Islet of Langerhans (tissue), 1 donor: ENCODE measurements at regions not wholly inside any gene's neighbourhood (a gene's known extent, or its start where the extent isn't known, plus 50 kb on each side); places are given as distances from the start of the nearest gene placed in this dataset.

Experiments used
- FAIRE-seq: peaks from one replicate; lab custom pipeline; 2011; peaks lifted over from hg19 to GRCh38; lab: Jason Lieb, UNC

DNA sequence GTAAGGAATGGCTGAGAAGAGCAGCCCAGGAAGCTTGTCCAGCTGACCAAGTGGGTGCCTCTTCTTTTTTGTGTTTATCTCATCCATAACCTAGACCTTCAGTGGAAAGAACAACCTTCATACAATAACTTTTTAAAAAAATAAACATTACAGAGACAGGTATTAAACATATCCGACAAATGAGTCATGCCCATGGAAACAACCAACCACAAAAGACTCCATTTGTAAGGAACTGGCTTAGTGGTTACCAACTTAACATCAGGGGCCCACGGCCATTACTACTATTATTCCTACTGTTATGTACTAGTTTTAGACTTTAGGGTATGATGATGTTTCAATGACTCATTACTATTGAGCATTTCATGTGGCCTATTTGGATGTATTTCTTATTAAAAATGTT lies 191.7 kb upstream of the SERP2 start:
- FAIRE-seq, result no peak

DNA sequence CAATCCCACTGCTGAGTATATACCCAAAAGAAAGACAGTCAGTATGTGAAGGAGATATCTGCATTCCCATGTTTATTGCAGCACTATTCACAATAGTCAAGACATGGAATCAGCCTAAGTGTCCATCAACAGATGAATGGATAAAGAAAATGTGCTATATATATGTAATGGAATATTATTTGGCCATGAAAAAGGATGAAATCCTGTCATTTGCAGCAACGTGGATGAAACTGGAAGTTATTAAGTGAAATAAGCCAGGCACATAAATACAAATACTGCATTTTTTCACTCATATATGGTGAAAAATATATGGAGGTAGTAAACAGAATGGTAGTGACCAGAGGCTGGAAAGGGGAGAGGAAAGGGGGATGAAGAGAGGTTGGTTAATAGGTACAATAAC lies 188.9 kb upstream of the SERP2 start:
- FAIRE-seq, result no peak

DNA sequence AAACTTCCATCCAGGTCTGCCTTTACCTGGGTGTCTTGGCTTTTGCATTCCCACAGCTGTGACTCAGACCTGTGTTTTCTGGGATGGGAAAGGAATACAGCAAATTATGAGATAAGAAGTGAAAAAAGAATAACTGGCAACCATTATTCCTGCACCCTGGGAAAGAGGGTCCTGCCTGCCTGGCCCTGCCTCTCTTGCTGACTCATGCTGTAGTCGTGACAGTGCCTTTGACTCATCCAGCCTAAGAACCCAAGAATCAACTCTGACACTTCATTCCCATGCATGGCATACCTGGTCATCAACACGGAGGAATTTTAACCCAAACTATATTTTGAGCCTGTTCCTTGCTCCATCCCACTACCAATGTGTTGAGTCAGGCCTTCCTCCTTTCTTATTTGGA lies 185.4 kb upstream of the SERP2 start:
- FAIRE-seq, result no peak

DNA sequence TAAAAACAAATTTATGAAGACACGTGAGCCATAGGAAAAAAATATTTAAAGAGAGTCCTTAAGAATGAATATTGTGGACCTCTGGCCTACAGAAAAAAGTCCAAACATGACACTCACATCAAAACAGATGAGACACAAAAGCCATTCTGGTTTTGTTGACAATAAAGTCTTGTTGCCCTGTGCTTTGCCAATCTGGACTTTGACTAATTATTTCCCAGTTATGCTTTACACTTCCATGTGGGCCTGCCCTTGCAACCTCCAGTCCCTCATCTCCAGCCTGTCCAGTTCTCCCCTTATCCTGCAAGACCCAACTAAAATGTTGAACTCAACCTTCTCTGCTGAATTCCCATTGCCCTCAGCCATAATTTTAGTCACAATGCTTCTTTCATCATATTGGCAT lies 184.5 kb upstream of the SERP2 start:
- no peak for FAIRE-seq

DNA sequence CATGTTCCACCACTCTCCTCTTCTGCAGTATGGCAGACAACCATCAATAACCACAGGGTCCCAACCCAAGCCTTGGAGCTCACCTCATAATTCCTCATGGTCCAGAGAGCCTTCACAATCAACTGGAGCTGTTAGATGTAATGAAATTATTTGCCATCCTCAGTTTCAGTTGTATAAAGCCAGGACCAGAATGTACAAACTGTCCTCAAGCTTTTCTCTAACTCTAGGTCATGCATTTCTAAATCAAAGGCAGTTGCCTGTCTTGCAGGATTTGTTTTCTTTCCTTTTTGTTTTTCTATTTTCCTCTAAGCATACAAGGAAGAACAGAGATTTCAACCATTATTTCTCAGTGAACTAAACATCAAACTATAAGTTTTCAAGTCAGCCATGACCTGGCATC lies 182.5 kb upstream of the SERP2 start:
- peak; percentile 81 for FAIRE-seq

DNA sequence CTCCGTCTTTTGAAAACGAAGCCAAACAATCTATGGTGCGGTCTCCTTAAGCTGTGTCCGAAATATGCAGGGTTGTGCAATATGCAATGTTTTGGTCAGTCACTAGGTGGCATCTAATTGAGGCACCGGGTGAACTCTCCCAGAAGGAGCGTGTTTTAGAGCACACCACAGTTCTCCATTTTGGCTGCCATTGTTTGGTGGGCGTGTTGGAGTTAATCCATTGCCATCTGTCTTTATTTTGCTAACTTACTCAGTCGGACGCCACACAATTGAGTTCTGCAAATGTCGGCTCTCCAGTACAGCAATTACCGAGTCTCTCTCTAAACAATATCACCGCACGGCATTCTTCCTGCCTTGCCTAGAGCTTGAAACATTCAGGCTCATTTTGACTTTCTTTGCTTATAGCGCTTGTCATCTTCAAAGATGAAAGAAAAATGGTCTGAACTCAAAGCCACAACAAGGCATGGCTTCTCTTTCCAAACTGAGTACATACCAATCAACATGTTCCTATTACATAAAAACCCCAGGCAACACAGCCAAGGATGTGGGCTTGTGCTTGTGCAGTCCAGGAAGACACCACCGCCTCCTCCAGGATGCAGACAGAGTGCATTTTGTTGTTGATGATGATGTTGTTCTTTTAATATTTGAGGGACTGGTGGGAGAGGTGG lies 182.0 kb upstream of the SERP2 start:
- peak; percentile 24 for FAIRE-seq

DNA sequence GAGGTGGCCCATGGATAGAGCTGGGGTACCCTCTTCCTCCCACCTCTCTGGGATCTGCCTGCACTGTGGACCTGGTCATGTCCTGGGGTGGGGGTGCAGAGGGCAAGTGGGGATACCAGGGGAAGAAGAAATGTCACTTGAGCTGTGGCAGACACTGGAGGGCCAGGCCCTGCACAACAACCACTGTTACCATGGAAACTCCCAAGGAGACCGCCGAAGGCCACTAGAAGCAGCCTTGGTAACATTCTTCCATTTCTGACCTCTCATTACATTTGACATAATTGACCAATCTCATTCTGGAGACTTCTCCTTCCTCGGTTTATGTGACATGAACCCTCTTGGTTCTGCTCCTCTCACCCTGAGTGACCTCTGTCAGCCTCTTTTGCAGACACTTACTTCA lies 179.9 kb upstream of the SERP2 start:
- FAIRE-seq, result no peak

DNA sequence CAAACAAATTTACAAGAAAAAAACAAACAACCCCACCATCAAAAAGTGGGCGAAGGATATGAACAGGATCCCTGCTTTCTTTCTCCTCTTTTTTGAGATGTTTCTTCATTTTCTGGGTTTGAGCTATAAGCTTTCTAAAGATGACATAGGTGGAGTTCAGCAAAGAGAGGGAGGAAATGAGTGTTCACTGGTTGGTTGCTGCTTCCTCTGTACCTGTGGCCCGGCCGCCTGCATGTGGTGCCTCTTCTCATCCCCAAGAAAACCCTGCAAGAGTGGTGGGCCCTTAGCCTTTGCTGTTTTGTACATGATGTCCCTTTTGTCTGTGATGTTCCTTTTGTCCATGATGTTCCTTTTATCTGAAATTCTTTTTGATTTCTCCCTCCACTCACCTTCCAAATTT lies 178.4 kb upstream of the SERP2 start:
- no peak for FAIRE-seq

DNA sequence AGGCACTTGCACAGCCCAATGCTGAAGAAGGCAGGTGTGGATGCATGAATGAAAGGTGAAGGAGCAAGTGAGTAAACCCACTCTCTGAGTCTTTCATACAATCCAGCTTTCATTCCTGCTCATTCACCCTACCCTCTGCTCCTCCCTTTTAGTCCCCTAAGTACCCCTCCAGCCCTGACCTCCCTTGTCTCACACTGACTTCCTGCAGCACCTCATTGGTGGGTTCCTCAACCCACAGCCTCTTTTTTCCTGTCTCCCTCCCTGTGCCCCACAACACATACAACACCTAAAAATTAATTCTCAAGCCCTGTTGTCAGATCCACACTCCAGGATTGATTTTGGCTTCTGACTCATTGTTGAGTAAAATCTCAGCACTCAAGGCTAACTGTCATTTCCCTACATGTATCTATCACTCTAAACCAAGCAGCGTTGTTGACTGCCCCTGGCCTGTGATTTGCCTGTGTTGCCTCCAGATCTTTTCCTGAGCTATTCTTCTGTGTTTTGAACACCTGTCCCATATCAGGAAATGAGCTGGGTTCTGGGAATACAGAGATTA lies 177.3 kb upstream of the SERP2 start:
- no peak for FAIRE-seq

DNA sequence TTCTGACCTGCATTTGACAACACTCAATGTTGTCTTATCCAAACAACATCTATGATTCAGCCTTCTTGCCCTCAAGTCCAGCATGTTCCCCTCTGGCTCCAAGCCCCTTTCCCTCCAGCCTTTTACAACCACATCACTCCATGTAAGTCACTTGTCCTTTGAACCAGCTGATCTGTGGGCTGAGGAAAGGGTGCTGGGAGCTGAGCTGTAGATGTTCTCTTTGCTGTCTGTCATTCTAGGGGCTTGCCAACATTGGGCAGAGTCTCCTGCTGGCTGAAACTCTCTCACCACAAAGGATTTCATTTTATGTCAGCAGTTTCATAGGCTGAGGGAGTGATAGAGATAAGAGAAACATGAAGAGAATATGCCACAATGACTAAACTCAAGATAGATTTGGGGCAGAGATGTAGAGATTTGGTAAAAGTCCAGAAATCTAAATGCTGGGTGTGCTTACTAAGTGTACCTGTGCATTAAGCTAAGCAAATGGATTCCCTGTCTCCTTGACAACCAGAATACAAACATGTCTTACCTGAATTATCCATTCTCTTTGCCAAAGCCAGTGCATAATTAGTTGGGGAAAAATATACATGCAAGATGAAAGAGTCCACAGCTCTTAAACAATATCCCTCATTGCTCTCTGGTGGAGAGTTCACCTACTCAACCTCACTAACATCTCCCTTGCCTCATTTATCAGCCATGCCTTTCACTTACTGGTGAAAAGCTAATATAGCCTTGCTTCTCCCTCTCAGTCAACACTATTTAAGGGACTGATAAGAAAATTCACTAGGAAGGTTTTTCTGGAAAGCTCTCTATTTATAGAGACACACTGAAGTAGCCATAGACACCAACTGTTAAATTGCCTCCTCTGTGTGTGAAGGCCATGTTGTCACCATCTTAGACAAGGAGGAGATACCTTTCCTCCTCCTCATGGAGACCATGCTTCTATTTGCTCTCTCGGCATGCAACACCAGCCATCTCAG lies 175.5 kb upstream of the SERP2 start:
- no peak for FAIRE-seq

DNA sequence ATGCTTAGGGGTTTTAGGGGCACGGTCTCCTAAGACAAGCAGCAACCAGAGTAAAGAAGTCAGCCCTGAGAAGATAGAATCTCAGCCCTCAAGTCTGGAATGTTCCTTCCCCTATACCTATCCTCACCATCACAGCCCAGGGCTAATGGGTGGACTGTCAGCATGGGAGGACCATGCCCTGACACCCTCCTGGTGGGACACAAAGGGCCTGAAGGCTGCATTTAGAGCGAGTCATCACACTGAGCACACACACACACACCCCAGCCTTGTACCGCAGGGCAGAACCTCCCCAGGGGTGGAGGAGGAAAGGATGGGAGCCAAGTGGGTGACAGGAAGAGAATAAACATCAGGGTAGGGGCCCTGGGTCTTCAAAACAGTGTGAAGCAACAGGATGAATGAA lies 174.8 kb upstream of the SERP2 start:
- no peak for FAIRE-seq

DNA sequence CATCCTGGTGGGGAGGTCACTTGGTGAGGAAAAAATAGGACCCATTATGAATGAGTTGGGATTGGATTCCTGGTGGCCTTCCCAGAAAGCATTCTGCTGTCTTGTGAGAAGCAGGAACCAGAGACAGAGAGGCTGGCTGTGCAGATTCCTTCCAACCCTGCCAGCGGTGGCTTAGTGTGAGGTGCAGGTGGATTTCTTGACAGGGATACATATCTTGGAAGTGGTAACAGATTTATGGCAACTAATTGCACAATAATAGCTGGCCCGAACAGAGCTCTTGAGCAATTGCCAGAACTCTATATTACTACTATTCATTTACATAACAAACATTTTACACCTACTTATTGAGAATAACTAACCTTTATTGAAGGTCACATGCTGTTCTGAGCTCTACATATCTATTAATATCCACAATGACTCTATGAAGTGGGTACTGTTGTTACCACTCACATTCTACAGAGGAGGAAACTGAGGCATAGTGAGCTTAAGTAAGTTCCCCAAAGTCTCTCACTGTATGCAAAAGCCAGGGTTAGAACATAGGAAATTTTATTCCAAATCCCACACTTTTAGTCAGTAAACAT lies 173.9 kb upstream of the SERP2 start:
- no peak for FAIRE-seq

DNA sequence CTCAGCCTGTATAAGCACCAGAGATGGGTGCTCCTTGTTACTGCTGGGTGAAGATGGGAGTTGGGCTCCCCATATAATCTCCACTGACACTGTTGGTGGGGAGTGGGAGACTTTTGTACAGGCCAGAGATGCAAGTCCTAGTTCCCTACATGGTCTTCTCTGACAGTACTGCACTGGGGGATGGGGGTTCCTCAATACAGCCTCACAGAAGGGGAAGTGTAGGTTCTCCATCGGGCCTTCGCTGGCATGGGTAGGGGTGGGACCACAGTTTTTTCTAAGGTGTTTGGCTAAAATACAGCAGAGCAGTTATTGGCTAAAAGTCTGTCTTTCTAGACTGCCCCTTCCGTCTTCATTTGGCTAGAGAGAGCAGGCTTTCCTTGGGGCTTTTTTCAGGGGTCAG lies 167.2 kb upstream of the SERP2 start:
- no peak for FAIRE-seq

DNA sequence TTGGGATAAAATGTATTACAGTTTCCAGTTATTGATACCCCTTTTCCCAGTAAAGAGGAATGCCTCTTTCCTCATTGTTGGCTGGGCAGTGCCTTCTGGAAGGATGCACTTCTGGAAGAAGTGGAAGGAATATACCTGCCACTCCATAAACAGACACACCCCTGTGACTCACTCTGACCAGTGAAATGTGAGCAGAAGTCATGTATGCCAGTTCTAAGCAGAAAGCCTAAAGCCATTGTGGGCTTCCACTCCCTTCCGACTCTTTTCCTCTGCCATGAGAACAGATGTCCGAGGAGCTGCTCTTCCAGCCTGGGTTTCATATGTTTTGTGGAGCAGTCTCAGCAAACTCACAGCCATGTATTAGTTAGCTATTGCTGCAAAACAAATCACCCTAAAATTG lies 166.1 kb upstream of the SERP2 start:
- no peak for FAIRE-seq

DNA sequence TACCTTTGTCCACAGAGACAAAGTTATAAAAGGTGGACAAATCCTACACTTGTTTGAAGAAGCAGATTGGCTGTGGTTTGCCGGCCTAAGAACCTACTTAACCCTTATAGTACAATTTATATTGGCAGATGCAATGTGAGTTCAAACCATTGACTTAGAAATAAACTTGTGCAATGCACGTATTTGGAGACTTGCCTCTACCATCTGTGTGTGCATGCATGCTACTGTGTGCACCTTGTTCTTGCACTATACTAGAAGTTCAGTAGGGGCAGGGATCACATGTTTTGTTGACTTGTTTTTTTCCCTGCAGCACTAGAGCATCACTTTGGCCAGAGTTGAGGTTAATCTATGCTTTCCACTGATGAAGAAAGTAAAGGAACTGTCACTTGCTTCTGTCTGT lies 163.1 kb upstream of the SERP2 start:
- FAIRE-seq, result no peak

DNA sequence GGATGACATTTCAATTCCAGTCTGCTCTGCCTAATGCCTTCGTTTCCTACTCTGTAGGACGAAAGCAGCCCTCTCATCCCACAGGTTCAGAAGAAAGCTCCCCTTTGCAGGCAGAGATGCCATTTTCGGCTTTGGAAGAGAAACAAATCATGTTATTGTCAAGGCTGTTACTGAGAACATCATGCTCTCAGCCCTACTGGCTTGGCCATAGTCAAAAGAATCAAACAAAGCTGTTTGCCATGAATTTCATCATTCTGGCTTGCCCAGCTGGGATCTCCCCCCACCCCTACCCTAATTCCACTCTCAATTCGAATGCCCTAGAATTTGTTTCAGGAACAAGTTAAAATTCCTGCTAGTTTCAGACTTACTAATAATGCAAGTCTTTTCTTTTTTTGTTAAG lies 162.3 kb upstream of the SERP2 start:
- no peak for FAIRE-seq

DNA sequence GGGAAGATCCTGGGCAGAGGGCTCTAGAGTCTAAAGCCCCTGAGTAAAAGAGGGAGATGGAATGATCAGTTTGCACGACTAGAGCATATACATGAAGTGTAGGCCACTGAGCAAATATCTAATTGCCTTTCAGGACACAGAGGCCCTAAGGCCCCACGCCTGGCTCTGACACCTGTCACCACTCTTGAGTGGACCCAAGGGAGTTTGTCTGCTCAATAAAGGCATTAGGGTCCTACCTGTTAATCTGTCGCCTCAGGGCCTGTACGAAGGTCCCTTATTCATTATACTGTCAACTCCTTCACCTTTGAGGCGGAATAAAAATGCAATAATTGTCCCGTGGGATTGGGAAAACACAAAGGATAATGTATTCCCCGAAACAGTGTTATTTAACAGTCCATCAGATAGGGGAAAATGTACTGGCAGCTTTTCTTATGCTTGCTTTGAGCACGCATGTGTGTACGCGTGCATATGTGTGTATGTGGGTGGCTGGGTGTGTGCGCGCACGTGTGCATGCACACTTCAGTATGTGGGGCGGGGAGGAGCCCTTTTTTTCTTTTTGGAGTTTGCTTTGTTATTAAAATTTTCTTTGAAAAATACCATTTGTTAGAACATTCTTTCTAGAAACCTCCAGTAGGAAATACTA lies 161.8 kb upstream of the SERP2 start:
- no peak for FAIRE-seq

DNA sequence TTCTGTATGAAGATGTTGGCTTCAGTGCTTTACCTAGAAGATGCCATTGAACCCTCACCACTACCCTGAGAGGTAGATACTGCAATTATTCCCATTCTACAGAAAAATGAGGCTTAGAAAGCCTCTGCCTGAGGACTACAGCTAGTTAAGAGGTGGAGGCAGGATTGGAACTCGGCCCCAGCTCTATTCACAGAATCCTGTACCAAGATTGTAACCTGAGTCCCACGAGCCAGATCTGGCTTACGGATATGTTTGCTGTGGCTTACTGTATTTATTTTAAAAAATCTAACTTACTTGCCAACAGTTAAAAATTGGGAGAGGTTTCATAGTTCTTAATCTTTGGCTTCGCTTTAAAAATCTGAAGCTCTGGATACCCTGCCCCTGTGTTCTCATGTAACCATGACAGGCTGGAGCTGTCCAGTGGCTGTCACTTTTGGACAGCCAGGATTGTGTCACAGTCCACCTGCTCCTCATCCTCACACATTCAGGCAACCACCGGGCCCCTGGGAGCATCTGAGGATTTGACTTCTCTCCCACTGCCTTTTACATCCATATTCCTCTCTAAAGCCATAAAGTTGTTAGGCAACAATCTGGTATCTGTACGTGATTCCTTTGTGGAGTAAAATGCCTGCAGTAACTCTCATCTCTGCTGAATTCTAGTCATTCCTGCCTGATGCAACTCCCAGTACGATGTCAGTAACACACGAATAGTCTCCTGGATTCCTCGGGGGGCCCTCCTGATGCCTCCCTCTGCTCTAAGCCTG lies 160.8 kb upstream of the SERP2 start:
- no peak for FAIRE-seq

DNA sequence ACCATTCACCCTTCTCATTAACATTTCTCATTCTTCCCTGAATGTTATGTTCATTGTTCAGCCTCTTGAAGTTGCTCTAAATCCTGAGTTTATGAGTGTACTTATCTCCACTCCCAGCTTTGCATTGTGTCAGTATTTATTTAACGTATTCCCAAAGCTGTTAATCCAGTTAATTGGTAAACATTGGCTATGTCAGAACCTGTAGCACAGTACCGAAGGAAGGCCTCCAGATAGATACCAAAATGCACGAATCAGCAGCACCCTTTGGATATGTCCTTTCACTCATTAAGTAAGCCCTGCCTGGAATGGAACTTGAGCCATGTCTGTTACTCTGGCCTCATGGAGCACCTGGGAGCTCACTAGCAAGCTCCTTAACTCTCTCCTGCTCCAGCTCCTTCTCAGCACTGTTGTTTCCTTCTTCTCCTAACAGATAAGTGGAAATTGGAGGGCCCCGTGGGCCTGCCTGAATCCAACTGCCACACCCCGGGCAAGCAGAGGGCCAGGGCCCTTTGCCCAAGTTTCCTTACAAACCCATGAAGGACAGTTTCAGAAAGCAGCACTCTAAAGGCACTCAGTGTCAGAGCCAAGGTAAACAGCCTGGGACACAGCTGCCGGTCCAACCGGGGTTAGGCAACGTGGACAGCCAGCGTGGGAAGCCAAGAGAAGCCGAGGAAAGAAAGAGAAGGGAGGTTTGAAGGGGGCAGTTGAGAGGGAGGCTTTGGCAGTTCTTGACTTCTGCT lies 155.0 kb upstream of the SERP2 start:
- no peak for FAIRE-seq

DNA sequence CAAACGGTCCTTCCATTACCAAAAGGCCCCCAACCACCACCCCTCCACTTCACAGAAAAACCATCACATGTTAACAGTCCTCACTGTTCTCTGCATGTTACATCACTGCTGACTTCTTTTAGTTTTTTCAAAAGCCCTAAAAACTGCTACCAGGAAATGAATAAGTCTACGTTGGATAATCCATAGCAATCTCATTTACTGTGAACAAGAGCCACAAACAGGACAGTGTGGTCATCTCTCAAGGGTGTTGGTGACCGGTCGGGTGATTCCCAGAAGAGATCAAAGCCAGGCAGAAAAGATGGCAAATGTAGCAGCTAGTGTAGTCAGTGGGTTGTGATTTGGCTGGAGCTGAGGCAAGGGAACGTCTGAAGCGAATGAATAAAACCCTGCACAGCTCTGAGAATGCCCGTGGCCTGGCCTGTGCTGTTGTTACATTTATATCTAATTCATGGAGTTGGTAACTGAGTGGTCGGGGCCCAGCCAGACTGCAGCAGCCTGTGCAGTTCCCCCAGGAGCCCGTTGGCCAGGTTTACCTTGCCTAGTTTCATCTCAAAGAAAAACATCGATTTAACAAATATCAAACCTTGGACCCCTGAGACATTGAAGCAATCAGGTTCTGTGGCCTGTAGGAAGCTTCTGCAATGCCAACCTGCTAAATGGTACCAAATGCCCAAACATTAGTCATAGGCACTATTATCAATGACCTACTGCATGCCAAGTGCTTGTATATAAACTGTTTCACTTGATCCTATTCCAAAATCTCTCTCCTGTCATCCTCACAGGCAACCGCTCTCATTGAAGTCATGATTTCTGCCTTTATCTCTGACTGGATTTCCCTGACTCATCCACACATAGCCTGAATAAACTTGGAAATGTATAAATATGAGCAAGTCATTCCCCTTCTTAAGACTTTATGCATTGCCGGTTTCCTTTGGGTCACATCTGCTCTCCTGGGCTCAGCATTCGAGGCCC lies 153.8 kb upstream of the SERP2 start:
- no peak for FAIRE-seq
